HepG2 (cell line): ENCODE measurements at regions not wholly inside any gene's neighbourhood (a gene's known extent, or its start where the extent isn't known, plus 50 kb on each side); places are given as distances from the start of the nearest gene placed in this dataset.

ENCODE experiments used
- ATAC-seq: fragments of 200-7000 bp; cut with Tn5 transposase; 3 replicates; pipeline ENCODE4 v1.9.1; 2020; ENCODE audit warnings: mild to moderate bottlenecking, moderate library complexity
- BruUV-seq: library from RNA; stranded (reverse); fragments of 400-500 nt; replicated peaks from 2 replicates; lab custom pipeline; 2021; lab: Mats Ljungman, UMichigan
- CTCF ChIA-PET: fragments of 300-600 bp; formaldehyde crosslinking; extraction: SDS; loops from one replicate; lab custom pipeline; 2021; ENCODE audit warnings: low total read pairs, inconsistent platforms, low intra/inter-chr PET ratio; lab: Yijun Ruan, JAX
- POLR2A ChIA-PET: fragments of 350-600 bp; sonication (Branson Sonifier 250); formaldehyde crosslinking; loops from one replicate; lab custom pipeline; 2020; ENCODE audit warnings: antibody characterized with exemption, inconsistent platforms; lab: Yijun Ruan, JAX
- DNase-seq: peaks from one replicate; pipeline ENCODE4 v3.0.0-alpha.2; 2015; ENCODE audit warnings: low spot score
- FAIRE-seq: peaks from 3 replicates; lab custom pipeline; 2011; peaks lifted over from hg19 to GRCh38; lab: Jason Lieb, UNC
- H2AFZ ChIP-seq: one replicate; pipeline ENCODE4 v1.6.1; 2011; ENCODE audit warnings: low read length, inconsistent platforms
- H3K27ac ChIP-seq: fragments of 300-600 bp; 3 replicates; pipeline ENCODE4 v1.8.0; 2011; ENCODE audit warnings: mixed run types, mild to moderate bottlenecking, mixed read lengths, low read length, inconsistent platforms; ENCODE audit not compliant: insufficient read depth; ENCODE audit errors: extremely low read length
- H3K27me3 ChIP-seq, 2 experiments: fragments of 200-600 bp in 1 of 2; 2 replicates in 1 of 2; 3 replicates in 1 of 2; pipeline versions ENCODE4 v1.6.0 to v1.8.0; 2011; ENCODE audit warnings: low read length in 2 of 2, mild to moderate bottlenecking in 2 of 2, moderate library complexity in 2 of 2, inconsistent platforms in 1 of 2; ENCODE audit not compliant: insufficient read depth in 2 of 2, control insufficient read depth in 1 of 2
- H3K36me3 ChIP-seq, 2 experiments: fragments of 200-600 bp in 1 of 2; replicated peaks in 1 of 2; 2 replicates in 1 of 2; 3 replicates in 1 of 2; pipeline versions ENCODE4 v1.5.1 to v1.8.0; 2011; ENCODE audit warnings: low read length in 2 of 2, inconsistent platforms in 1 of 2; ENCODE audit not compliant: insufficient read depth in 2 of 2, control insufficient read depth in 1 of 2
- H3K4me1 ChIP-seq: 2 replicates; pipeline ENCODE4 v1.5.1; 2012; ENCODE audit warnings: low read length, inconsistent platforms; ENCODE audit not compliant: insufficient read depth
- H3K4me2 ChIP-seq: 2 replicates; pipeline ENCODE4 v1.6.0; 2011; ENCODE audit warnings: low read depth, low read length, inconsistent platforms
- H3K4me3 ChIP-seq, 3 experiments: fragments of 200-600 bp in 1 of 3; sonication (generic), shearing (Covaris generic) in 1 of 3; replicated peaks in 1 of 3; 2 replicates each; pipeline ENCODE4 v1.5.1; 2011 to 2016; ENCODE audit warnings: low read length in 3 of 3, inconsistent platforms in 2 of 3, low read depth in 2 of 3, mild to moderate bottlenecking in 2 of 3, control low read depth in 1 of 3, mixed read lengths in 1 of 3; ENCODE audit not compliant: insufficient read depth in 1 of 3
- H3K79me2 ChIP-seq: one replicate; pipeline ENCODE4 v1.6.1; 2011; ENCODE audit warnings: low read length, inconsistent platforms; ENCODE audit not compliant: insufficient read depth
- H3K9ac ChIP-seq: 2 replicates; pipeline ENCODE4 v1.6.0; 2011; ENCODE audit warnings: mild to moderate bottlenecking, low read depth, low read length, inconsistent platforms; ENCODE audit not compliant: insufficient read depth
- H3K9me3 ChIP-seq: 2 replicates; pipeline ENCODE4 v1.5.1; 2012; ENCODE audit warnings: mild to moderate bottlenecking, low read length
- H4K20me1 ChIP-seq: 2 replicates; pipeline ENCODE4 v1.6.0; 2011; ENCODE audit warnings: inconsistent platforms, mild to moderate bottlenecking, low read length, moderate library complexity; ENCODE audit not compliant: insufficient read depth
- CBX5 ChIP-seq: sonication (generic); formaldehyde crosslinking; IDR thresholded peaks from 2 replicates; pipeline ENCODE4 v1.4.0; 2020; ENCODE audit warnings: missing genetic modification reagents, borderline replicate concordance
- DPF2 ChIP-seq: sonication (generic); formaldehyde crosslinking; IDR thresholded peaks from 2 replicates; pipeline ENCODE4 v1.4.0; 2020; ENCODE audit warnings: mild to moderate bottlenecking, low read depth, missing genetic modification reagents, borderline replicate concordance
- ESRRA ChIP-seq: sonication (generic); formaldehyde crosslinking; IDR thresholded peaks from 2 replicates; pipeline ENCODE4 v1.5.1; 2020; ENCODE audit warnings: mild to moderate bottlenecking, low read depth, missing genetic modification reagents
- JARID2 ChIP-seq: sonication (generic); formaldehyde crosslinking; IDR thresholded peaks from 2 replicates; pipeline ENCODE4 v1.8.1; 2023; ENCODE audit warnings: missing genetic modification reagents, inconsistent platforms; ENCODE audit not compliant: insufficient replicate concordance
- KLF13 ChIP-seq: sonication (generic); formaldehyde crosslinking; IDR thresholded peaks from 2 replicates; pipeline ENCODE4 v1.4.0; 2020; ENCODE audit warnings: mild to moderate bottlenecking, missing genetic modification reagents
- MED1 ChIP-seq: sonication (generic); formaldehyde crosslinking; IDR thresholded peaks from 2 replicates; pipeline ENCODE4 v1.4.0; 2020; ENCODE audit warnings: missing genetic modification reagents
- MTERF4 ChIP-seq: sonication (generic); formaldehyde crosslinking; IDR thresholded peaks from 2 replicates; pipeline ENCODE4 v1.8.0; 2023; ENCODE audit warnings: mild to moderate bottlenecking, missing genetic modification reagents
- NFYB ChIP-seq: sonication (generic); formaldehyde crosslinking; IDR thresholded peaks from 2 replicates; pipeline ENCODE4 v1.4.0; 2020; ENCODE audit warnings: missing genetic modification reagents
- PATZ1 ChIP-seq: sonication (generic); formaldehyde crosslinking; IDR thresholded peaks from 2 replicates; pipeline ENCODE4 v1.4.0; 2020; ENCODE audit warnings: missing genetic modification reagents
- POLR2AphosphoS2 ChIP-seq: IDR thresholded peaks from 2 replicates; pipeline ENCODE4 v1.6.1; 2011; ENCODE audit warnings: low read depth, low read length, improper control_type of control experiment
- SOX6 ChIP-seq, 2 experiments: fragments of 450-650 bp in 1 of 2; sonication (generic) in 1 of 2; formaldehyde crosslinking in 1 of 2; IDR thresholded peaks; 2 replicates each; pipeline versions ENCODE4 v1.4.0 to v1.6.1; 2017 to 2020; ENCODE audit warnings: antibody characterized with exemption in 1 of 2, mild to moderate bottlenecking in 1 of 2, missing genetic modification reagents in 1 of 2
- SP4 ChIP-seq: sonication (generic); formaldehyde crosslinking; IDR thresholded peaks from 2 replicates; pipeline ENCODE4 v1.8.1; 2023; ENCODE audit warnings: mild to moderate bottlenecking, missing genetic modification reagents
- STAG1 ChIP-seq: sonication (generic); formaldehyde crosslinking; IDR thresholded peaks from 2 replicates; pipeline ENCODE4 v1.4.0; 2020; ENCODE audit warnings: missing genetic modification reagents
- ZBTB42 ChIP-seq: sonication (generic); formaldehyde crosslinking; IDR thresholded peaks from 2 replicates; pipeline ENCODE4 v1.5.0; 2020; ENCODE audit warnings: mild to moderate bottlenecking, missing genetic modification reagents
- WGBS: methylation state at CpG from one replicate; pipeline ENCODE4 v1.1.6; 2017; ENCODE audit warnings: low lambda C conversion rate; 5-methylcytosine and 5-hydroxymethylcytosine counted together
- in situ Hi-C: cut with HindIII; loops from 2 replicates; pipeline ENCODE4 v1.10.0; 2017; ENCODE audit warnings: low pct_unique_long_range_greater_than_20kb; ENCODE audit not compliant: extremely low pct_ligation_motif_present
- intact Hi-C: fragments of 100-400 bp; cut with micrococcal nuclease; formaldehyde crosslinking; loops from one replicate; pipeline ENCODE4 v1.10.0; 2022; ENCODE audit not compliant: unreplicated experiment

GRCh38 chr2:210833403-210833802, 277.0 kb downstream of the CPS1 start (continued):
- TF ChIP-seq DPF2 (CRISPR knock-in tag) (no peak), POLR2AphosphoS2 (no peak)

- ATAC-seq, result no peak
- in situ Hi-C loops, result no loop called here
These were observed 282.6 kb downstream of the CPS1 start for GRCh38 chr2:210839034-210839433.

More at GRCh38 chr2:210839034-210839433, 282.6 kb downstream of the CPS1 start:
- Histone ChIP-seq H3K79me2 (no peaks in the 10 kb centered on the region), H3K4me1 (no peaks in the 10 kb centered on the region), H3K27me3 (no peaks in the 10 kb centered on the region), H2AFZ (no peak overlapping the region), H3K4me2 (no peak overlapping the region), H3K4me3 (no peak overlapping the region), H3K27ac (no peak overlapping the region), H3K36me3 (no peaks in the 10 kb centered on the region), H3K9me3 (no peaks in the 10 kb centered on the region), H4K20me1 (no peaks in the 10 kb centered on the region), H3K9ac (no peak overlapping the region)
- ChIA-PET POLR2A (no interaction called here), CTCF (no interaction called here)
- DNase-seq, result no peak
- WGBS, result under 1% methylated on average over 4 of the region's 4 CpGs
- peak; percentile 4 for FAIRE-seq
- intact Hi-C loops, result no loop called here
- no TSS peak for BruUV-seq
- TF ChIP-seq KLF13 (CRISPR knock-in tag) (no peak), JARID2 (CRISPR knock-in tag) (no peak), ESRRA (CRISPR knock-in tag) (no peak), STAG1 (CRISPR knock-in tag) (no peak), ZBTB42 (CRISPR knock-in tag) (no peak), SP4 (CRISPR knock-in tag) (no peak), MTERF4 (no peak), PATZ1 (no peak), NFYB (no peak), SOX6 (IDR thresholded peaks at IDR 0.05) (no peak), SOX6 (CRISPR knock-in tag; IDR thresholded peaks at IDR 0.05) (no peak), CBX5 (CRISPR knock-in tag) (no peak), MED1 (CRISPR knock-in tag) (no peak)
